Stimulated activated naive B cell treated with anti-CD40 and anti-IgM and Interleukin-4, amounts not matched to agents 10 μg/mL and 1 μg/mL and 100 μg/mL, for 72 hours (primary cell): ENCODE measurements at regions not wholly inside any gene's neighbourhood (a gene's known extent, or its start where the extent isn't known, plus 50 kb on each side); places are given as distances from the start of the nearest gene placed in this dataset.
"Not testable (repeated sequence)": the region's sequence is repeated elsewhere in the genome, so short reads cannot be mapped to it uniquely, and the experiment has no call there.

Experiments used
- ATAC-seq, 2 donors: fragments of 150-1000 bp; cut with Tn5 transposase; replicated peaks; 2 replicates each; pipeline ENCODE4 v1.10.0; 2021; ENCODE audit warnings: moderate library complexity in 1 of 2
- DNase-seq: peaks from one replicate; pipeline ENCODE4 v3.0.0; 2021
- H3K27ac Mint-ChIP-seq: one replicate; pipeline ENCODE4 v1.8.0; 2022; ENCODE audit warnings: mild to moderate bottlenecking, mixed read lengths
- H3K27me3 Mint-ChIP-seq, 2 donors: one replicate each; pipeline ENCODE4 v1.8.0; 2022; ENCODE audit warnings: mixed read lengths in 2 of 2
- H3K36me3 Mint-ChIP-seq, 2 donors: one replicate each; pipeline ENCODE4 v1.8.0; 2022; ENCODE audit warnings: mixed read lengths in 2 of 2, mild to moderate bottlenecking in 1 of 2
- H3K4me1 Mint-ChIP-seq, 2 donors: one replicate each; pipeline ENCODE4 v1.8.0; 2022; ENCODE audit warnings: mixed read lengths in 2 of 2, mild to moderate bottlenecking in 1 of 2
- H3K4me3 Mint-ChIP-seq, 2 donors: one replicate each; pipeline ENCODE4 v1.8.0; 2022; ENCODE audit warnings: mild to moderate bottlenecking in 2 of 2, mixed read lengths in 2 of 2, moderate library complexity in 1 of 2
- H3K9me3 Mint-ChIP-seq, 2 donors: one replicate each; pipeline ENCODE4 v1.8.0; 2022; ENCODE audit warnings: mixed read lengths in 2 of 2, mild to moderate bottlenecking in 1 of 2

GRCh38 chr19:23547156-23547555, 139.9 kb downstream of the ZNF675 start:
- H3K9me3 Mint-ChIP-seq = peaks cover 7 to 12% of the 10 kb centered on the region in 2 donors
- no peaks in the 10 kb centered on the region for H3K27me3 Mint-ChIP-seq
- no peaks in the 10 kb centered on the region for H3K36me3 Mint-ChIP-seq
- DNase-seq = no peak
- H3K27ac Mint-ChIP-seq = no peak overlapping the region
- no peak for ATAC-seq
- H3K4me3 Mint-ChIP-seq = no peak overlapping the region
- no peaks in the 10 kb centered on the region for H3K4me1 Mint-ChIP-seq

- Mint-ChIP-seq H3K4me3 (no peak overlapping the region), H3K9me3 (peaks cover 0 to 2% of the 10 kb centered on the region in 2 donors), H3K36me3 (no peaks in the 10 kb centered on the region), H3K27ac (no peak overlapping the region), H3K4me1 (no peaks in the 10 kb centered on the region), H3K27me3 (no peaks in the 10 kb centered on the region)
- DNase-seq (no peak), ATAC-seq (no peak)
Measured at GRCh38 chr19:23543351-23543750, 143.7 kb downstream of the ZNF675 start.

- Mint-ChIP-seq H3K9me3 (peaks cover 0 to 2% of the 10 kb centered on the region in 2 donors), H3K27me3 (no peaks in the 10 kb centered on the region), H3K4me1 (no peaks in the 10 kb centered on the region), H3K4me3 (no peak overlapping the region), H3K36me3 (no peaks in the 10 kb centered on the region), H3K27ac (no peak overlapping the region)
- DNase-seq (no peak), ATAC-seq (no peak)
Measured at GRCh38 chr19:23542562-23542961, 144.4 kb downstream of the ZNF675 start.

- H3K9me3 Mint-ChIP-seq = no peaks in the 10 kb centered on the region
- DNase-seq (no peak), ATAC-seq (no peak)
- H3K4me1 Mint-ChIP-seq = no peaks in the 10 kb centered on the region
- no peak overlapping the region for H3K4me3 Mint-ChIP-seq
- no peaks in the 10 kb centered on the region for H3K27me3 Mint-ChIP-seq
- H3K36me3 Mint-ChIP-seq = no peaks in the 10 kb centered on the region
- H3K27ac Mint-ChIP-seq = no peak overlapping the region
Measured at GRCh38 chr19:23541991-23542390, 145.0 kb downstream of the ZNF675 start.

- ATAC-seq, H3K27ac Mint-ChIP-seq, H3K4me1 Mint-ChIP-seq, DNase-seq, H3K9me3 Mint-ChIP-seq, H3K4me3 Mint-ChIP-seq, H3K27me3 Mint-ChIP-seq, H3K36me3 Mint-ChIP-seq: not testable (repeated sequence)
Measured at GRCh38 chr19:23540180-23540579, 144.9 kb upstream of the ZNF91 start.

GRCh38 chr19:23539499-23539898, 144.2 kb upstream of the ZNF91 start:
- no peak overlapping the region for H3K4me3 Mint-ChIP-seq
- peaks cover under 1 to 3% of the 10 kb centered on the region in 2 donors for H3K9me3 Mint-ChIP-seq
- no peaks in the 10 kb centered on the region for H3K27me3 Mint-ChIP-seq
- ATAC-seq (no peak), DNase-seq (no peak)
- no peaks in the 10 kb centered on the region for H3K4me1 Mint-ChIP-seq
- no peaks in the 10 kb centered on the region for H3K36me3 Mint-ChIP-seq
- H3K27ac Mint-ChIP-seq = no peak overlapping the region

- not testable (repeated sequence) for ATAC-seq, H3K4me1 Mint-ChIP-seq, H3K36me3 Mint-ChIP-seq, DNase-seq, H3K27ac Mint-ChIP-seq, H3K27me3 Mint-ChIP-seq, H3K4me3 Mint-ChIP-seq
- peaks cover 7 to 10% of the 10 kb centered on the region in 2 donors for H3K9me3 Mint-ChIP-seq
Measured at GRCh38 chr19:23537136-23537535, 141.9 kb upstream of the ZNF91 start.

GRCh38 chr19:23536341-23536740, 141.1 kb upstream of the ZNF91 start:
- not testable (repeated sequence) for H3K4me1 Mint-ChIP-seq, ATAC-seq, H3K27ac Mint-ChIP-seq, H3K4me3 Mint-ChIP-seq, DNase-seq, H3K27me3 Mint-ChIP-seq, H3K36me3 Mint-ChIP-seq
- H3K9me3 Mint-ChIP-seq = peaks cover 11 to 12% of the 10 kb centered on the region in 2 donors

- H3K4me3 Mint-ChIP-seq, DNase-seq, H3K4me1 Mint-ChIP-seq, H3K27me3 Mint-ChIP-seq, H3K36me3 Mint-ChIP-seq, H3K27ac Mint-ChIP-seq, ATAC-seq: not testable (repeated sequence)
- peaks cover 11 to 12% of the 10 kb centered on the region in 2 donors for H3K9me3 Mint-ChIP-seq
Measured at GRCh38 chr19:23535901-23536300, 140.6 kb upstream of the ZNF91 start.

GRCh38 chr19:23533441-23533840, 138.2 kb upstream of the ZNF91 start:
- H3K4me3 Mint-ChIP-seq, H3K4me1 Mint-ChIP-seq, ATAC-seq, H3K27me3 Mint-ChIP-seq, H3K27ac Mint-ChIP-seq, H3K36me3 Mint-ChIP-seq, DNase-seq: not testable (repeated sequence)
- H3K9me3 Mint-ChIP-seq = peaks cover 11 to 19% of the 10 kb centered on the region in 2 donors

GRCh38 chr19:23531976-23532375, 136.7 kb upstream of the ZNF91 start:
- Mint-ChIP-seq H3K4me1 (no peaks in the 10 kb centered on the region), H3K27ac (no peak overlapping the region), H3K36me3 (no peaks in the 10 kb centered on the region), H3K9me3 (peaks cover 15 to 26% of the 10 kb centered on the region in 2 donors), H3K4me3 (no peak overlapping the region), H3K27me3 (no peaks in the 10 kb centered on the region)
- ATAC-seq (no peak), DNase-seq (no peak)

- H3K4me3 Mint-ChIP-seq = no peak overlapping the region
- no peak overlapping the region for H3K27ac Mint-ChIP-seq
- ATAC-seq (no peak), DNase-seq (no peak)
- H3K9me3 Mint-ChIP-seq = peaks cover 15 to 26% of the 10 kb centered on the region in 2 donors
- H3K27me3 Mint-ChIP-seq = no peaks in the 10 kb centered on the region
- no peaks in the 10 kb centered on the region for H3K4me1 Mint-ChIP-seq
- H3K36me3 Mint-ChIP-seq = no peaks in the 10 kb centered on the region
Measured at GRCh38 chr19:23531231-23531790, 136.0 kb upstream of the ZNF91 start.

- ATAC-seq = no peak
- no peak overlapping the region for H3K27ac Mint-ChIP-seq
- no peaks in the 10 kb centered on the region for H3K4me1 Mint-ChIP-seq
- H3K4me3 Mint-ChIP-seq = no peak overlapping the region
- H3K27me3 Mint-ChIP-seq = no peaks in the 10 kb centered on the region
- peaks cover 8 to 20% of the 10 kb centered on the region in 2 donors for H3K9me3 Mint-ChIP-seq
- H3K36me3 Mint-ChIP-seq = no peaks in the 10 kb centered on the region
- DNase-seq = no peak
Measured at GRCh38 chr19:23528376-23528775, 133.1 kb upstream of the ZNF91 start.

- peaks cover 8 to 18% of the 10 kb centered on the region in 2 donors for H3K9me3 Mint-ChIP-seq
Measured at GRCh38 chr19:23527797-23528196, 132.5 kb upstream of the ZNF91 start.

GRCh38 chr19:23526302-23526701, 131.0 kb upstream of the ZNF91 start:
- Mint-ChIP-seq H3K27me3 (no peaks in the 10 kb centered on the region), H3K4me3 (no peak overlapping the region), H3K36me3 (no peaks in the 10 kb centered on the region), H3K27ac (no peak overlapping the region), H3K9me3 (peaks cover 4 to 20% of the 10 kb centered on the region in 2 donors), H3K4me1 (no peaks in the 10 kb centered on the region)
- DNase-seq = no peak
- no peak for ATAC-seq

More at GRCh38 chr19:23527797-23528196, 132.5 kb upstream of the ZNF91 start:
- H3K36me3 Mint-ChIP-seq = no peaks in the 10 kb centered on the region
- DNase-seq (peak; percentile 13), ATAC-seq (peak; percentile 87 to 92)
- no peaks in the 10 kb centered on the region for H3K4me1 Mint-ChIP-seq
- no peaks in the 10 kb centered on the region for H3K27me3 Mint-ChIP-seq
- H3K27ac Mint-ChIP-seq = no peak overlapping the region
- no peak overlapping the region for H3K4me3 Mint-ChIP-seq
